Peyer's patch (tissue), 4 donors: ENCODE measurements at regions not wholly inside any gene's neighbourhood (a gene's known extent, or its start where the extent isn't known, plus 50 kb on each side); places are given as distances from the start of the nearest gene placed in this dataset.

Experiments
- DNase-seq, 3 donors: peaks; one replicate each; pipeline ENCODE4 v3.0.0-alpha.2; 2017 to 2019
- H3K27ac ChIP-seq, 4 donors: fragments of 200-600 bp; sonication (generic); one replicate each; pipeline ENCODE4 v1.5.1; 2016 to 2019
- H3K27me3 ChIP-seq, 2 donors: fragments of 200-600 bp; sonication (generic); one replicate each; pipeline ENCODE4 v1.5.1; 2019
- H3K36me3 ChIP-seq, 3 donors: fragments of 200-600 bp; sonication (generic); one replicate each; pipeline ENCODE4 v1.5.1; 2016 to 2019
- H3K4me1 ChIP-seq, 4 donors: fragments of 200-600 bp; sonication (generic); one replicate each; pipeline ENCODE4 v1.5.1; 2016 to 2019
- H3K4me3 ChIP-seq, 4 donors: fragments of 200-600 bp; sonication (generic); 1 replicate in 3 of 4; 2 replicates in 1 of 4; pipeline ENCODE4 v1.5.1; 2016 to 2019; ENCODE audit warnings: mild to moderate bottlenecking in 1 of 4
- H3K9me3 ChIP-seq, 4 donors: fragments of 200-600 bp; sonication (generic); one replicate each; pipeline ENCODE4 v1.5.1; 2016 to 2019; ENCODE audit warnings: mild to moderate bottlenecking in 1 of 4
- POLR2A ChIP-seq, 2 donors: fragments of 450-650 bp; IDR thresholded peaks; one replicate each; pipeline ENCODE4 v1.5.1; 2017; ENCODE audit warnings: antibody characterized with exemption in 2 of 2, mild to moderate bottlenecking in 2 of 2, moderate library complexity in 2 of 2
- TF ChIP-seq, protein P1 (sequence below), 6 experiments: fragments of 450-650 bp in 4 of 6; fragments of 200-600 bp in 2 of 6; sonication (generic) in 1 of 6; IDR thresholded peaks; one replicate each; pipeline ENCODE4 v1.5.1; 2017 to 2019; ENCODE audit warnings: antibody characterized with exemption in 6 of 6, mild to moderate bottlenecking in 3 of 6, moderate library complexity in 1 of 6

DNA sequence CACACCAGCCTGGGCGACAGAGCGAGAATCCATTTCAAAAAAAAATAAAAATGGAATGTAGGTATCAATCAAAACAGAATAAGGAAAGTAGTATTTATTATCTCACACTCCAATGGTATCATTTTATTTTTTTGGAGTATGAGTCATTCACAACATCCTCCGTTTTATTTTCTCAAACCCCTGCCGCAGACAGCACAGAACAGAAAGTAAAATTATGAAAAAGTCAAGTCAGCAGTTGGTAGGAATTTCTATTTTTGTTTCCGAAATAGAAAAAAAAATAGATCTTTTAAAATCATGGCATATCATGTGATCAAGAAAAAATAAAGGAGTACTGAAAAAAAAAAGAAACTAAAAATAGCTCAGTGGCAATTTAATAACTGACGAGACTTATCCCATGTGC is 490.7 kb upstream of the TENM3 start:
- DNase-seq = no peak
- Histone ChIP-seq H3K36me3 (no peaks in the 10 kb centered on the region), H3K27me3 (no peaks in the 10 kb centered on the region), H3K4me1 (no peaks in the 10 kb centered on the region), H3K4me3 (no peak overlapping the region), H3K27ac (no peak overlapping the region), H3K9me3 (no peaks in the 10 kb centered on the region)
- no peak for TF ChIP-seq POLR2A (IDR thresholded peaks at IDR 0.05)
- TF ChIP-seq, protein P1, sequence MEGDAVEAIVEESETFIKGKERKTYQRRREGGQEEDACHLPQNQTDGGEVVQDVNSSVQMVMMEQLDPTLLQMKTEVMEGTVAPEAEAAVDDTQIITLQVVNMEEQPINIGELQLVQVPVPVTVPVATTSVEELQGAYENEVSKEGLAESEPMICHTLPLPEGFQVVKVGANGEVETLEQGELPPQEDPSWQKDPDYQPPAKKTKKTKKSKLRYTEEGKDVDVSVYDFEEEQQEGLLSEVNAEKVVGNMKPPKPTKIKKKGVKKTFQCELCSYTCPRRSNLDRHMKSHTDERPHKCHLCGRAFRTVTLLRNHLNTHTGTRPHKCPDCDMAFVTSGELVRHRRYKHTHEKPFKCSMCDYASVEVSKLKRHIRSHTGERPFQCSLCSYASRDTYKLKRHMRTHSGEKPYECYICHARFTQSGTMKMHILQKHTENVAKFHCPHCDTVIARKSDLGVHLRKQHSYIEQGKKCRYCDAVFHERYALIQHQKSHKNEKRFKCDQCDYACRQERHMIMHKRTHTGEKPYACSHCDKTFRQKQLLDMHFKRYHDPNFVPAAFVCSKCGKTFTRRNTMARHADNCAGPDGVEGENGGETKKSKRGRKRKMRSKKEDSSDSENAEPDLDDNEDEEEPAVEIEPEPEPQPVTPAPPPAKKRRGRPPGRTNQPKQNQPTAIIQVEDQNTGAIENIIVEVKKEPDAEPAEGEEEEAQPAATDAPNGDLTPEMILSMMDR (IDR thresholded peaks at IDR 0.05) = no peak

DNA sequence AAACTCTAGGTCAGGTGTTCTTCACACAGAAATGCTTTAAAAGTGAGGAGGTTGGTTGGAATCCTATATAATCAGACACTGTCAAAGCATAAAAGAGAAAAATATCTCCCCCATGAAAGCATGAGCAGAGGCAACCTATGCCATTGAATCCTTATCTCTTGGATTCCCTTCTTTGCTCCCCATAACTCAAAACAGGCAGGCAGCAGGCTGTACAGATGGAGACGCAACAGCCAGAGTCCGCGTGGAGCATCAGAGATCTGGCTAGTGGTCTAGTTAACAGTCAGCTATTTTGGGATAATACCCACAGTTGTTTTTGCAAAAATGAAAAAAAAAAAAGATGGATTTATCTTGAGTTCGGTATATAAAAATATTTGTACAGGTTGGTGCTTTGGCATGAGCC is 490.0 kb upstream of the TENM3 start:
- no peaks in the 10 kb centered on the region for H3K9me3 ChIP-seq
- no peak overlapping the region for H3K27ac ChIP-seq
- no peak for TF ChIP-seq POLR2A (IDR thresholded peaks at IDR 0.05)
- TF ChIP-seq, protein P1 (IDR thresholded peaks at IDR 0.05) = no peak
- DNase-seq = no peak
- H3K36me3 ChIP-seq = no peaks in the 10 kb centered on the region
- H3K4me1 ChIP-seq = no peaks in the 10 kb centered on the region
- H3K4me3 ChIP-seq = no peak overlapping the region
- H3K27me3 ChIP-seq = no peaks in the 10 kb centered on the region

DNA sequence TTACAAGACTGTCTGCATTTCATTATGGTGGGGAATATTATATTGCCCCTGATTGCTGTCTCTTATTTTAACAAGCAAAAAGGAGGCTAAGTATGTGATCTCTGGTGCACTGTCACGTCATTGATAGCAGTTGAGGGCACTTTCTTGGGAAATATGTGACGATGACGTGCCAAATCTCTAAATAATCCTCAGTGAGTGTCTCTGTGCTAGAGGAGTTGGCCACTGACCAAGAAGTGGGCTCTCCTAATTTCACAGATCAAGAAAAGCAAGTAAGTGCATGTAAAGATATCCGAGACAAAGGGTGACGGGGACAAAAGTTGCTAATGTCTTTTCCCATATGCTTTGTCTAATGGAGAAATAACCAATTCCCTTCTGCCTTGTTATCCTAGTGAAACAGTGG is 487.4 kb upstream of the TENM3 start:
- H3K4me3 ChIP-seq = no peak overlapping the region
- no peaks in the 10 kb centered on the region for H3K9me3 ChIP-seq
- no peak overlapping the region for H3K27ac ChIP-seq
- TF ChIP-seq, protein P1 (IDR thresholded peaks at IDR 0.05) = no peak
- TF ChIP-seq POLR2A (IDR thresholded peaks at IDR 0.05) = no peak
- no peaks in the 10 kb centered on the region for H3K36me3 ChIP-seq
- H3K27me3 ChIP-seq = no peaks in the 10 kb centered on the region
- no peaks in the 10 kb centered on the region for H3K4me1 ChIP-seq
- DNase-seq = no peak

DNA sequence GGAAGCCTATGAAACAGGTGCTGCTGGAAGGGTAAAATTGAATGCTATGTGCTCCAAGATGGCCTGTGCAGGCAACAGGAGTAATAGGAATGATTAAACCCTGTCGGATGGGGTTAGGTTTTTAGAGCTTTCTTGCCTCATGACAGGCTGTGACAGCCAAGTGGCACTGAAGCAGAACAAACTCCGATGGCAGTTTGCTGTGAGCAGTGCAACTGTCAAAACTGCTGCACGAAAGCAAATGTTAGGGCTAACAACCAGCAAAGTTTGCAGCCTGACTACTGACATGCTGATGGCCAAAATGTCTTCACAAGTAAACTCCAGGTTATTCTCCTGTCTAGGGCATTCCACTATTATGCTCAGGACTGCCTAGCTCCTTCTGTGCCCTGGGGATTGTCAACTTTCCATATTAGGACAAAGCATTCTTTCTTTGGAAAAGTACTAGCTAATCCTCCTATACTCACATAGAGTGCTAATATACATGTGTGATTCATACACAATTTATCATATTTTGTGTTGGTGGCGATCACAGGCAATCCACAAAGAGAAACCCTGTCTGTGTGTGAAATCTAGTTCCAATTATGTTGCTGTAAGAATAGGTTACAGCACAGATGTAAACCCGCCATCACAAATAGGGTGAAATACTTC is 486.6 kb upstream of the TENM3 start:
- Histone ChIP-seq H3K27ac (no peak overlapping the region), H3K9me3 (no peaks in the 10 kb centered on the region), H3K27me3 (no peaks in the 10 kb centered on the region), H3K4me1 (no peaks in the 10 kb centered on the region), H3K36me3 (no peaks in the 10 kb centered on the region), H3K4me3 (no peak overlapping the region)
- TF ChIP-seq, protein P1 (IDR thresholded peaks at IDR 0.05) = no peak
- TF ChIP-seq POLR2A (IDR thresholded peaks at IDR 0.05) = no peak
- no peak for DNase-seq

DNA sequence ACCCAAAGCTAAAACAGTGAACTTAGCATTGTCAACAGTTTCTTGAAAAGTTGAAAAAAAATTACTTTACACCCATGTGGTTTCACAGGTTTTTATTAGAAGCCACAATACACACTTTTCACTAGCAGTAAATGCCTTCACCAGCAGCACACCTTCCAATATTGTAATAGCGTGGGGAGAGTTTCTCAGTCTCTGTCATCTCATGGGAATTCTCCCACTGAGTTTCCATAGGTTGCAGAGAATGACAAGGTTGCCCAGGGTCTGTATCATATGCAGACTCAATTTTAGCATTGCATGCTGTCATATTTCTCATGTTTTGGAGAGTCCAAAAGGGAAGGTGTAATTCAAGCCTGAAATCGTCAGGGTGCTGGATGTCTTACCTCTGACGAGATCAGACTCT is 486.1 kb upstream of the TENM3 start:
- no peak for DNase-seq
- H3K27me3 ChIP-seq = no peaks in the 10 kb centered on the region
- H3K27ac ChIP-seq = no peak overlapping the region
- no peaks in the 10 kb centered on the region for H3K4me1 ChIP-seq
- TF ChIP-seq, protein P1 (IDR thresholded peaks at IDR 0.05) = no peak
- no peak for TF ChIP-seq POLR2A (IDR thresholded peaks at IDR 0.05)
- H3K36me3 ChIP-seq = no peaks in the 10 kb centered on the region
- H3K9me3 ChIP-seq = no peaks in the 10 kb centered on the region
- H3K4me3 ChIP-seq = no peak overlapping the region
